CD4-positive, alpha-beta T cell (primary cell): ENCODE measurements at regions not wholly inside any gene's neighbourhood (a gene's known extent, or its start where the extent isn't known, plus 50 kb on each side); places are given as distances from the start of the nearest gene placed in this dataset.

ENCODE experiments used
- ATAC-seq: fragments of 200-7000 bp; cut with Tn5 transposase; one replicate; pipeline ENCODE4 v1.10.0; 2022; ENCODE audit warnings: mild to moderate bottlenecking; ENCODE audit not compliant: poor library complexity
- CTCF ChIA-PET: fragments of 350-600 bp; sonication (Branson Sonifier 250); formaldehyde crosslinking; loops from one replicate; lab custom pipeline; 2021; ENCODE audit warnings: antibody characterized with exemption, inconsistent platforms; lab: Charles Lee
- POLR2A ChIA-PET: fragments of 350-600 bp; sonication (Branson Sonifier 250); formaldehyde crosslinking; loops from one replicate; lab custom pipeline; 2021; ENCODE audit warnings: antibody characterized with exemption, inconsistent platforms; lab: Charles Lee
- DNase-seq, 14 experiments: peaks; one replicate each; pipeline ENCODE4 v3.0.0-alpha.2; 2013 to 2020; ENCODE audit warnings: mixed read lengths in 2 of 14
- H3K27ac ChIP-seq, 2 donors: one replicate each; pipeline versions ENCODE4 v1.5.1 to v1.7.0; 2013; ENCODE audit warnings: low read length in 2 of 2, low read depth in 1 of 2, mild to moderate bottlenecking in 1 of 2
- H3K27me3 ChIP-seq, 2 experiments: 1 replicate in 1 of 2; 2 replicates in 1 of 2; pipeline versions ENCODE4 v1.6.1 to v1.7.0; 2013; ENCODE audit warnings: low read length in 2 of 2, control low read depth in 1 of 2, mild to moderate bottlenecking in 1 of 2, moderate library complexity in 1 of 2; ENCODE audit not compliant: insufficient read depth in 2 of 2, control insufficient read depth in 1 of 2
- H3K36me3 ChIP-seq: one replicate; pipeline ENCODE4 v1.6.1; 2013; ENCODE audit warnings: low read length, control low read depth; ENCODE audit not compliant: insufficient read depth
- H3K4me1 ChIP-seq: one replicate; pipeline ENCODE4 v1.6.1; 2013; ENCODE audit warnings: low read length, control low read depth; ENCODE audit not compliant: insufficient read depth
- H3K4me3 ChIP-seq: one replicate; pipeline ENCODE4 v1.5.1; 2013; ENCODE audit warnings: mild to moderate bottlenecking, low read length, moderate library complexity
- H3K9me3 ChIP-seq, 2 experiments: 1 replicate in 1 of 2; 2 replicates in 1 of 2; pipeline versions ENCODE4 v1.6.1 to v1.7.0; 2013; ENCODE audit warnings: low read length in 2 of 2, mild to moderate bottlenecking in 2 of 2, control low read depth in 1 of 2, moderate library complexity in 1 of 2; ENCODE audit not compliant: control insufficient read depth in 1 of 2, insufficient read depth in 1 of 2
- H3K27ac Mint-ChIP-seq: one replicate; pipeline ENCODE4 v1.8.0; 2020; ENCODE audit warnings: mixed read lengths
- H3K27me3 Mint-ChIP-seq: one replicate; pipeline ENCODE4 v1.8.0; 2021; ENCODE audit warnings: mixed read lengths
- H3K36me3 Mint-ChIP-seq: one replicate; pipeline ENCODE4 v1.8.0; 2021; ENCODE audit warnings: low read depth, mixed read lengths
- H3K4me1 Mint-ChIP-seq: one replicate; pipeline ENCODE4 v1.8.0; 2021; ENCODE audit warnings: low read depth, mixed read lengths
- H3K4me3 Mint-ChIP-seq: one replicate; pipeline ENCODE4 v1.8.0; 2020; ENCODE audit warnings: mild to moderate bottlenecking, mixed read lengths
- H3K9me3 Mint-ChIP-seq: one replicate; pipeline ENCODE4 v1.8.0; 2020; ENCODE audit warnings: mixed read lengths
- CTCF ChIP-seq: fragments of 200-600 bp; IDR thresholded peaks from one replicate; pipeline ENCODE4 v1.8.0; 2022; ENCODE audit warnings: antibody characterized with exemption, mild to moderate bottlenecking
- intact Hi-C, 2 experiments: fragments of 100-400 bp; cut with DNase I in 1 of 2; cut with micrococcal nuclease in 1 of 2; formaldehyde crosslinking; loops; one replicate each; pipeline versions ENCODE4 v1.15.1 to v1.9.0; 2023 to 2025; cut with DNase I, micrococcal nuclease

- no peaks in the 10 kb centered on the region for H3K27me3 ChIP-seq
- POLR2A ChIA-PET: no interaction called here
- no peak overlapping the region for H3K4me3 Mint-ChIP-seq
- no peak overlapping the region for H3K4me3 ChIP-seq
- no peak overlapping the region for H3K27ac ChIP-seq
- intact Hi-C loops: no loop called here
- H3K27me3 Mint-ChIP-seq: no peaks in the 10 kb centered on the region
- no peak for TF ChIP-seq CTCF
- H3K9me3 ChIP-seq: peaks cover 0 to 8% of the 10 kb centered on the region in 2 experiments
- H3K4me1 ChIP-seq: no peaks in the 10 kb centered on the region
- H3K4me1 Mint-ChIP-seq: no peaks in the 10 kb centered on the region
- no peaks in the 10 kb centered on the region for H3K9me3 Mint-ChIP-seq
- DNase-seq (no peak), ATAC-seq (no peak)
- H3K36me3 Mint-ChIP-seq: no peaks in the 10 kb centered on the region
- CTCF ChIA-PET: no interaction called here
- H3K27ac Mint-ChIP-seq: no peak overlapping the region
- no peaks in the 10 kb centered on the region for H3K36me3 ChIP-seq
Observed at GRCh38 chr5:116824751-116825438, 250.3 kb upstream of the SEMA6A start.

GRCh38 chr5:116814626-116815385 is 240.2 kb upstream of the SEMA6A start:
- Mint-ChIP-seq H3K36me3 (no peaks in the 10 kb centered on the region), H3K27me3 (no peaks in the 10 kb centered on the region), H3K4me1 (no peaks in the 10 kb centered on the region), H3K27ac (no peak overlapping the region), H3K4me3 (no peak overlapping the region), H3K9me3 (no peaks in the 10 kb centered on the region)
- no peak for ATAC-seq
- Histone ChIP-seq H3K27me3 (no peaks in the 10 kb centered on the region), H3K27ac (no peak overlapping the region), H3K4me3 (no peak overlapping the region), H3K4me1 (no peaks in the 10 kb centered on the region), H3K9me3 (peaks cover 0 to 4% of the 10 kb centered on the region in 2 experiments), H3K36me3 (no peaks in the 10 kb centered on the region)
- POLR2A ChIA-PET: no interaction called here
- CTCF ChIA-PET: no interaction called here
- no peak for TF ChIP-seq CTCF
- intact Hi-C loops: no loop called here
- DNase-seq: no peak

- no peaks in the 10 kb centered on the region for H3K4me1 Mint-ChIP-seq
- no peak overlapping the region for H3K4me3 ChIP-seq
- H3K4me1 ChIP-seq: no peaks in the 10 kb centered on the region
- no peaks in the 10 kb centered on the region for H3K27me3 ChIP-seq
- H3K27me3 Mint-ChIP-seq: no peaks in the 10 kb centered on the region
- ChIA-PET CTCF (no interaction called here), POLR2A (no interaction called here)
- no peak overlapping the region for H3K27ac ChIP-seq
- no peaks in the 10 kb centered on the region for H3K9me3 Mint-ChIP-seq
- peaks cover 0 to 4% of the 10 kb centered on the region in 2 experiments for H3K9me3 ChIP-seq
- TF ChIP-seq CTCF: no peak
- no peaks in the 10 kb centered on the region for H3K36me3 Mint-ChIP-seq
- no peaks in the 10 kb centered on the region for H3K36me3 ChIP-seq
- intact Hi-C loops: no loop called here
- DNase-seq (no peak), ATAC-seq (no peak)
- no peak overlapping the region for H3K27ac Mint-ChIP-seq
- no peak overlapping the region for H3K4me3 Mint-ChIP-seq
Observed at GRCh38 chr5:116813906-116814305, 239.3 kb upstream of the SEMA6A start.
